Transverse colon (tissue), 4 donors: ENCODE measurements at regions not wholly inside any gene's neighbourhood (a gene's known extent, or its start where the extent isn't known, plus 50 kb on each side); places are given as distances from the start of the nearest gene placed in this dataset.
A peak's percentile ranks its signal among the peaks of the same experiment; 100 is the strongest.

Experiments
- DNase-seq: peaks from one replicate; pipeline ENCODE4 v3.0.0-alpha.2; 2019
- H3K27ac ChIP-seq, 4 donors: fragments of 200-600 bp; sonication (generic); 2 replicates each; pipeline ENCODE4 v1.5.1; 2016 to 2018; ENCODE audit warnings: inconsistent platforms in 4 of 4
- H3K27me3 ChIP-seq: fragments of 200-600 bp; sonication (generic); 2 replicates; pipeline ENCODE4 v1.5.1; 2017; ENCODE audit warnings: inconsistent platforms
- H3K36me3 ChIP-seq, 4 donors: fragments of 200-600 bp; sonication (generic); 2 replicates each; pipeline ENCODE4 v1.5.1; 2017 to 2019; ENCODE audit warnings: inconsistent platforms in 4 of 4
- H3K4me1 ChIP-seq, 4 donors: fragments of 200-600 bp; sonication (generic); 2 replicates each; pipeline ENCODE4 v1.5.1; 2017 to 2020; ENCODE audit warnings: inconsistent platforms in 4 of 4
- H3K4me3 ChIP-seq, 4 donors: fragments of 200-600 bp; sonication (generic); 1 replicate in 1 of 4; 2 replicates in 3 of 4; pipeline versions ENCODE4 v1.5.1 to v1.6.1; 2017 to 2019; ENCODE audit warnings: inconsistent platforms in 4 of 4
- H3K9me3 ChIP-seq, 2 donors: fragments of 200-600 bp; sonication (generic); 2 replicates each; pipeline ENCODE4 v1.5.1; 2017 to 2019; ENCODE audit warnings: inconsistent platforms in 2 of 2
- EP300 ChIP-seq: sonication (generic); formaldehyde crosslinking; IDR thresholded peaks from one replicate; pipeline ENCODE4 v1.6.1; 2017; ENCODE audit warnings: antibody characterized with exemption, low read depth
- POLR2A ChIP-seq: fragments of 450-650 bp; IDR thresholded peaks from one replicate; pipeline ENCODE4 v1.6.1; 2016; ENCODE audit warnings: antibody characterized with exemption, mild to moderate bottlenecking, moderate library complexity
- POLR2AphosphoS5 ChIP-seq, 3 donors: sonication (generic); formaldehyde crosslinking; IDR thresholded peaks; one replicate each; pipeline ENCODE4 v1.6.1; 2016; ENCODE audit warnings: antibody characterized with exemption in 3 of 3
- WGBS, 2 donors: methylation state at CpG; one replicate each; pipeline ENCODE4 v1.1.5; 2018; ENCODE audit warnings: low coverage in 1 of 2; 5-methylcytosine and 5-hydroxymethylcytosine counted together
- in situ Hi-C, 4 donors: fragments of 200-750 bp; cut with MboI; loops; one replicate each; pipeline versions ENCODE4 v1.15.0 to v1.15.1; 2017; ENCODE audit warnings: low sequenced_read_pairs in 3 of 4, low pct_ligation_motif_present in 1 of 4, low pct_unique_long_range_greater_than_20kb in 1 of 4
- intact Hi-C: fragments of 100-400 bp; cut with DNase I; formaldehyde crosslinking; loops from one replicate; pipeline ENCODE4 v1.15.1; 2023; ENCODE audit warnings: low total_unique reads
- TF ChIP-seq, protein P1 (sequence below), 5 experiments: fragments of 200-600 bp in 3 of 5; fragments of 450-650 bp in 2 of 5; sonication (generic) in 3 of 5; IDR thresholded peaks; 1 replicate in 2 of 5; 2 replicates in 3 of 5; pipeline ENCODE4 v1.5.1; 2016 to 2017; ENCODE audit warnings: antibody characterized with exemption in 5 of 5, inconsistent platforms in 3 of 5, mild to moderate bottlenecking in 2 of 5, moderate library complexity in 1 of 5

DNA sequence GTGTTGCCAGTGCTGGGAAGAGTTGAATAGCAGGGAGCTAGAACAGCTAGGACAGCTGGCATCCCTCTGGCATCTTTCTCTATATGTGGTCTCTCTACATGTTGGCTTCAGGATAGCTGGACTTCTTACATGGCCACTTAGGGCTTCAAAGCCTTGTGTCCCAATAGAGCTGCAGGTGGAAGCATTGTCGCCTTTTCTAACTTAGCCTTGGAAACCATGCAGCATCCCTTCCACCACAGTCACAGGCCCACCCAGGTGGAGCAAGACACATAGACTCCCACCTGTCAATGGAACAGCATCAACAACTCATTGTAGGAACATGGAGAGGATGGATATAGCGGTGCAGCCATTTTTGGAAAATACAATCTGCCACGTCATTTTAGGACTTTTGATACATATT lies 149.0 kb downstream of the AASDH start:
- no peak overlapping the region for H3K27ac ChIP-seq
- TF ChIP-seq, protein P1, sequence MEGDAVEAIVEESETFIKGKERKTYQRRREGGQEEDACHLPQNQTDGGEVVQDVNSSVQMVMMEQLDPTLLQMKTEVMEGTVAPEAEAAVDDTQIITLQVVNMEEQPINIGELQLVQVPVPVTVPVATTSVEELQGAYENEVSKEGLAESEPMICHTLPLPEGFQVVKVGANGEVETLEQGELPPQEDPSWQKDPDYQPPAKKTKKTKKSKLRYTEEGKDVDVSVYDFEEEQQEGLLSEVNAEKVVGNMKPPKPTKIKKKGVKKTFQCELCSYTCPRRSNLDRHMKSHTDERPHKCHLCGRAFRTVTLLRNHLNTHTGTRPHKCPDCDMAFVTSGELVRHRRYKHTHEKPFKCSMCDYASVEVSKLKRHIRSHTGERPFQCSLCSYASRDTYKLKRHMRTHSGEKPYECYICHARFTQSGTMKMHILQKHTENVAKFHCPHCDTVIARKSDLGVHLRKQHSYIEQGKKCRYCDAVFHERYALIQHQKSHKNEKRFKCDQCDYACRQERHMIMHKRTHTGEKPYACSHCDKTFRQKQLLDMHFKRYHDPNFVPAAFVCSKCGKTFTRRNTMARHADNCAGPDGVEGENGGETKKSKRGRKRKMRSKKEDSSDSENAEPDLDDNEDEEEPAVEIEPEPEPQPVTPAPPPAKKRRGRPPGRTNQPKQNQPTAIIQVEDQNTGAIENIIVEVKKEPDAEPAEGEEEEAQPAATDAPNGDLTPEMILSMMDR (IDR thresholded peaks at IDR 0.05) = no peak
- TF ChIP-seq EP300 (no peak), POLR2AphosphoS5 (IDR thresholded peaks at IDR 0.05) (no peak), POLR2A (no peak)
- H3K9me3 ChIP-seq = no peaks in the 10 kb centered on the region
- H3K4me1 ChIP-seq = peaks cover 0 to 38% (median 7%) of the 10 kb centered on the region in 4 donors
- in situ Hi-C loops = no loop called here
- intact Hi-C loops = no loop called here
- 97 to 100% methylated on average over 1 to 3 of the region's 3 CpGs for WGBS, 2 donors
- no peaks in the 10 kb centered on the region for H3K27me3 ChIP-seq
- no peak for DNase-seq
- H3K4me3 ChIP-seq = no peak overlapping the region
- H3K36me3 ChIP-seq = no peaks in the 10 kb centered on the region

DNA sequence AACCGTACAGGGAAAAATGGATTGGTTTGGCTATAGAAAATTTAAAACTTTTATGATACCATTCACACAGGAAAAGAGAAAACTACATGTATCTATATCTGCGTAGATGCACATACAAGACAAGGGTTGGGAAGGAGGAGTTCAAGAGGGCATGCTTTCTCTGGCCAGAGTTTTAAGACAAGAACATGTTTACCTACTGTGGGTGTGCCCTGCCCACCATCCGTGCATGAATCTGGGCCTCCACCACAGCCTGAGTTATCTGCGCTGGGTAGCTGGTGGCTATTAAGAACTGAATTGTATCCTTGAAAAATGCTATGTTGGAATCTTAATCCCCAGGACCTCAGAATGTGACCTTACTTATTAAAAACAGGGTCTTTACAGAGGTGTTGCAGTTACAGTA lies 151.6 kb downstream of the AASDH start:
- H3K27me3 ChIP-seq = no peaks in the 10 kb centered on the region
- intact Hi-C loops = no loop called here
- TF ChIP-seq, protein P1 (IDR thresholded peaks at IDR 0.05) = no peak
- no peak for TF ChIP-seq POLR2A
- no peak for TF ChIP-seq POLR2AphosphoS5 (IDR thresholded peaks at IDR 0.05)
- TF ChIP-seq EP300 = no peak

DNA sequence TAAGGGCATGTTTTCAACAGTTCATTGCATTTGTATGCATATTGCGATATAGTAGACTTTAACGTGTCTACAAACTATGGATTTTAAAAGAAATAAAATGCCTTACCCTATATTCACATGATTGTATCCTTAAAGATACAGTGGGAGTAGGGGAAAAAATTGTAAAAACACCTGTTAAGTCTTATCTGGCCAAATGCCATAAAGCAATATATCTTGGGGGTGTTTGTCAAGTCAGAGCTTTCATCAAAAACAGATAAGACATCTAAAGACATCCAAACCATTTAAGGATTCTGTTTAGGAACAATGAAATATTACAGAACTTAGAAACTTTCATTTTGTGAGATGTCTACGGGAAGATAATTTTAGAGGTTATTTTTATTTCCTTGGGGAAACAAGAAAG lies 152.3 kb downstream of the AASDH start:
- no peaks in the 10 kb centered on the region for H3K9me3 ChIP-seq
- no peak for TF ChIP-seq EP300
- TF ChIP-seq, protein P1 (IDR thresholded peaks at IDR 0.05) = no peak
- no peak for TF ChIP-seq POLR2A
- no peak for TF ChIP-seq POLR2AphosphoS5 (IDR thresholded peaks at IDR 0.05)
- 50 to 78% methylated on average over 3 of the region's 3 CpGs for WGBS, 2 donors
- H3K4me3 ChIP-seq = no peak overlapping the region
- DNase-seq = no peak
- H3K36me3 ChIP-seq = no peaks in the 10 kb centered on the region
- H3K27me3 ChIP-seq = no peaks in the 10 kb centered on the region
- peak overlapping the region in 2 of 4 donors; percentile 26 to 36 for H3K27ac ChIP-seq
- H3K4me1 ChIP-seq = peaks cover 0 to 19% (median 3%) of the 10 kb centered on the region in 4 donors
- in situ Hi-C loops = no loop called here
- intact Hi-C loops = no loop called here

More for the DNA sequence above, 151.6 kb downstream of the AASDH start:
- in situ Hi-C loops = no loop called here
- no peak overlapping the region for H3K4me3 ChIP-seq
- H3K9me3 ChIP-seq = no peaks in the 10 kb centered on the region
- no peak for DNase-seq
- no peaks in the 10 kb centered on the region for H3K36me3 ChIP-seq
- WGBS, 2 donors = 54 to 64% methylated on average over 4 of the region's 4 CpGs
- peaks cover 0 to 25% (median 4%) of the 10 kb centered on the region in 4 donors for H3K4me1 ChIP-seq
- H3K27ac ChIP-seq = peak overlapping the region in 2 of 4 donors; percentile 26 to 36

DNA sequence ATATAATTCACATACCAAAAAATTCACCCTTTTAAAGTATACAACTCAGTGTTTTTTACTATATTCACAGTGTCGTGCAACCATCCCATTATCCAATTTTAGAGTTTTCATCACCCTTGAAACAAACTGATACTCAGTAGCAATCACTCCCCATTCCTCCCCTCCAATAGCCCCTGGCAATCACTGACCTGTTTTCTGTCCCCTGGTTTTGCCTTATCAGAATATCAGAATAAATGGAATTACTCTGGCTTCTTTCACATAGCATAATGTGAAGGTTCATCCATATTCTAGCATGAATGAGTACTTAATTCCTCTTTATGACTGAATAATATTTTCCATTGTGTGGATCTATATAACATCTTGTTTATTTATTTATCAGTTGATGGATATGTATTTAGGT lies 153.2 kb downstream of the AASDH start:
- 90 to 100% methylated on average over 1 of the region's 1 CpG for WGBS, 2 donors
- Histone ChIP-seq H3K4me1 (peaks cover 0 to 19% (median 3%) of the 10 kb centered on the region in 4 donors), H3K36me3 (no peaks in the 10 kb centered on the region), H3K4me3 (no peak overlapping the region), H3K9me3 (no peaks in the 10 kb centered on the region), H3K27ac (no peak overlapping the region), H3K27me3 (no peaks in the 10 kb centered on the region)
- DNase-seq = no peak
- TF ChIP-seq, protein P1 (IDR thresholded peaks at IDR 0.05) = no peak
- no peak for TF ChIP-seq POLR2AphosphoS5 (IDR thresholded peaks at IDR 0.05)
- no peak for TF ChIP-seq POLR2A
- no peak for TF ChIP-seq EP300
- in situ Hi-C loops (no loop called here), intact Hi-C loops (no loop called here)
